ENCODE measurements at regions not wholly inside any gene's neighbourhood (a gene's known extent, or its start where the extent isn't known, plus 50 kb on each side); places are given as distances from the start of the nearest gene placed in this dataset.

DNA sequence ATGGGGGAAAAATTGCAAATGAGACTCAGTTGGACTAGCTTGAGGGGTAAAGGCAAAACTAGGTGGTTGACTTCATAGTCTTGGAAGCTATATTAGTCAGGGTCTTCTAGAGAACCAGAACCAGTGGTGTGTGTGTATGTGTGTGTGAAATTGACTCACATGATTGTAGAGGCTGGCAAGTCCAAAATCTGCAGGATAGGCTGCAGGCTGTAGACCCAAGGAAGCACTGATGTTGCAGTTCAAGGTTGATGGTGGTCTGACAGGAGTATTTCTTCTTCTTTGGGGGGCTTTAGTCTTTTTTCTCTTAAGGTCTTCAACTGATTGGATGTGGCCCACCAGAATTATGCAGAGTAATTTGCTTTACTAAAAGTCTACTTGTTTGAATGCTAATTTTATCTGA is 217.4 kb downstream of the MANEA start (continued):
- TF ChIP-seq, protein P1, sequence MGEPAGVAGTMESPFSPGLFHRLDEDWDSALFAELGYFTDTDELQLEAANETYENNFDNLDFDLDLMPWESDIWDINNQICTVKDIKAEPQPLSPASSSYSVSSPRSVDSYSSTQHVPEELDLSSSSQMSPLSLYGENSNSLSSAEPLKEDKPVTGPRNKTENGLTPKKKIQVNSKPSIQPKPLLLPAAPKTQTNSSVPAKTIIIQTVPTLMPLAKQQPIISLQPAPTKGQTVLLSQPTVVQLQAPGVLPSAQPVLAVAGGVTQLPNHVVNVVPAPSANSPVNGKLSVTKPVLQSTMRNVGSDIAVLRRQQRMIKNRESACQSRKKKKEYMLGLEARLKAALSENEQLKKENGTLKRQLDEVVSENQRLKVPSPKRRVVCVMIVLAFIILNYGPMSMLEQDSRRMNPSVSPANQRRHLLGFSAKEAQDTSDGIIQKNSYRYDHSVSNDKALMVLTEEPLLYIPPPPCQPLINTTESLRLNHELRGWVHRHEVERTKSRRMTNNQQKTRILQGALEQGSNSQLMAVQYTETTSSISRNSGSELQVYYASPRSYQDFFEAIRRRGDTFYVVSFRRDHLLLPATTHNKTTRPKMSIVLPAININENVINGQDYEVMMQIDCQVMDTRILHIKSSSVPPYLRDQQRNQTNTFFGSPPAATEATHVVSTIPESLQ (CRISPR knock-in tag; IDR thresholded peaks at IDR 0.05) = no peak
- TF ChIP-seq ZNF121 (CRISPR knock-in tag; IDR thresholded peaks at IDR 0.05) = no peak
- TF ChIP-seq, protein P2, sequence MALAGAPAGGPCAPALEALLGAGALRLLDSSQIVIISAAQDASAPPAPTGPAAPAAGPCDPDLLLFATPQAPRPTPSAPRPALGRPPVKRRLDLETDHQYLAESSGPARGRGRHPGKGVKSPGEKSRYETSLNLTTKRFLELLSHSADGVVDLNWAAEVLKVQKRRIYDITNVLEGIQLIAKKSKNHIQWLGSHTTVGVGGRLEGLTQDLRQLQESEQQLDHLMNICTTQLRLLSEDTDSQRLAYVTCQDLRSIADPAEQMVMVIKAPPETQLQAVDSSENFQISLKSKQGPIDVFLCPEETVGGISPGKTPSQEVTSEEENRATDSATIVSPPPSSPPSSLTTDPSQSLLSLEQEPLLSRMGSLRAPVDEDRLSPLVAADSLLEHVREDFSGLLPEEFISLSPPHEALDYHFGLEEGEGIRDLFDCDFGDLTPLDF (CRISPR knock-in tag; IDR thresholded peaks at IDR 0.05) = no peak
- no peak for TF ChIP-seq MYBL2 (CRISPR knock-in tag; IDR thresholded peaks at IDR 0.05)
- no peak for TF ChIP-seq TEAD4 (CRISPR knock-in tag; IDR thresholded peaks at IDR 0.05)
- no peak for TF ChIP-seq NR2C2 (CRISPR knock-in tag; IDR thresholded peaks at IDR 0.05)

DNA sequence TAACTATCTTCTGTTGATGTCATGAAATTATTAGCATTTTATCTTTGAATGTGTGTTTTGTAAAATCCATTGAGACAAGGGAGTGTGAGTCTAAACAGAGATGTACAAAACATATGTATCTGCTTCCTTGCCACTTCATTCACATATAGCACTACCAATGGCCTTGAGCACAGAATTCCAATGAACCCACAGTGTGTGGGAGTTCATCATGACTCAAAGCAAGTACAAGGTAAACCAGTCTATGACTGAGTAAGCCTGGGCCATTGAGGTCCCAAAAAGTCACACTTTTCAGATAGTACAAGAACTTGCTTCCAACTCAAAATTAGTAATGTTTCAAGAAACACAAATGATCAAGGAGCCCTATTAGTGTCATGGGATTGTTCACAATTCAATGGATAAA is 218.6 kb downstream of the MANEA start:
- ChIA-PET POLR2A (no interaction called here), CTCF (no interaction called here)
- H3K4me3 Mint-ChIP-seq = no peak overlapping the region
- ATAC-seq = no peak
- no peaks in the 10 kb centered on the region for H3K4me1 Mint-ChIP-seq
- no peak overlapping the region for H3K27ac Mint-ChIP-seq
- no peak for DNase-seq (ENCODE audit: low spot score)
- H3K9me3 Mint-ChIP-seq = peaks cover 4% of the 10 kb centered on the region; the same call in 1 of the 2 replicates
- H3K36me3 Mint-ChIP-seq = no peaks in the 10 kb centered on the region
- TF ChIP-seq RELA (CRISPR knock-in tag; IDR thresholded peaks at IDR 0.05; ENCODE audit: borderline replicate concordance) (no peak), GTF2I (CRISPR knock-in tag; conservative IDR thresholded peaks at IDR 0.05) (no peak), PRRX2 (CRISPR knock-in tag; IDR thresholded peaks at IDR 0.05) (no peak), MXD4 (CRISPR knock-in tag; IDR thresholded peaks at IDR 0.05; ENCODE audit: borderline replicate concordance) (no peak), FOXK1 (CRISPR knock-in tag; IDR thresholded peaks at IDR 0.05) (no peak), ETV6 (CRISPR knock-in tag; IDR thresholded peaks at IDR 0.05) (no peak), SMAD3 (CRISPR knock-in tag; IDR thresholded peaks at IDR 0.05; ENCODE audit: borderline replicate concordance) (no peak), ZNF263 (CRISPR knock-in tag; IDR thresholded peaks at IDR 0.05; ENCODE audit: low read depth) (no peak), ZNF232 (CRISPR knock-in tag; IDR thresholded peaks at IDR 0.05) (no peak)
- TF ChIP-seq, protein P3, sequence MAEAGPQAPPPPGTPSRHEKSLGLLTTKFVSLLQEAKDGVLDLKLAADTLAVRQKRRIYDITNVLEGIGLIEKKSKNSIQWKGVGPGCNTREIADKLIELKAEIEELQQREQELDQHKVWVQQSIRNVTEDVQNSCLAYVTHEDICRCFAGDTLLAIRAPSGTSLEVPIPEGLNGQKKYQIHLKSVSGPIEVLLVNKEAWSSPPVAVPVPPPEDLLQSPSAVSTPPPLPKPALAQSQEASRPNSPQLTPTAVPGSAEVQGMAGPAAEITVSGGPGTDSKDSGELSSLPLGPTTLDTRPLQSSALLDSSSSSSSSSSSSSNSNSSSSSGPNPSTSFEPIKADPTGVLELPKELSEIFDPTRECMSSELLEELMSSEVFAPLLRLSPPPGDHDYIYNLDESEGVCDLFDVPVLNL (CRISPR knock-in tag; IDR thresholded peaks at IDR 0.05; ENCODE audit: borderline replicate concordance, low read depth) = no peak
- TF ChIP-seq, protein P4, sequence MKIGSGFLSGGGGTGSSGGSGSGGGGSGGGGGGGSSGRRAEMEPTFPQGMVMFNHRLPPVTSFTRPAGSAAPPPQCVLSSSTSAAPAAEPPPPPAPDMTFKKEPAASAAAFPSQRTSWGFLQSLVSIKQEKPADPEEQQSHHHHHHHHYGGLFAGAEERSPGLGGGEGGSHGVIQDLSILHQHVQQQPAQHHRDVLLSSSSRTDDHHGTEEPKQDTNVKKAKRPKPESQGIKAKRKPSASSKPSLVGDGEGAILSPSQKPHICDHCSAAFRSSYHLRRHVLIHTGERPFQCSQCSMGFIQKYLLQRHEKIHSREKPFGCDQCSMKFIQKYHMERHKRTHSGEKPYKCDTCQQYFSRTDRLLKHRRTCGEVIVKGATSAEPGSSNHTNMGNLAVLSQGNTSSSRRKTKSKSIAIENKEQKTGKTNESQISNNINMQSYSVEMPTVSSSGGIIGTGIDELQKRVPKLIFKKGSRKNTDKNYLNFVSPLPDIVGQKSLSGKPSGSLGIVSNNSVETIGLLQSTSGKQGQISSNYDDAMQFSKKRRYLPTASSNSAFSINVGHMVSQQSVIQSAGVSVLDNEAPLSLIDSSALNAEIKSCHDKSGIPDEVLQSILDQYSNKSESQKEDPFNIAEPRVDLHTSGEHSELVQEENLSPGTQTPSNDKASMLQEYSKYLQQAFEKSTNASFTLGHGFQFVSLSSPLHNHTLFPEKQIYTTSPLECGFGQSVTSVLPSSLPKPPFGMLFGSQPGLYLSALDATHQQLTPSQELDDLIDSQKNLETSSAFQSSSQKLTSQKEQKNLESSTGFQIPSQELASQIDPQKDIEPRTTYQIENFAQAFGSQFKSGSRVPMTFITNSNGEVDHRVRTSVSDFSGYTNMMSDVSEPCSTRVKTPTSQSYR (CRISPR knock-in tag; IDR thresholded peaks at IDR 0.05) = no peak
- TF ChIP-seq, protein P5, sequence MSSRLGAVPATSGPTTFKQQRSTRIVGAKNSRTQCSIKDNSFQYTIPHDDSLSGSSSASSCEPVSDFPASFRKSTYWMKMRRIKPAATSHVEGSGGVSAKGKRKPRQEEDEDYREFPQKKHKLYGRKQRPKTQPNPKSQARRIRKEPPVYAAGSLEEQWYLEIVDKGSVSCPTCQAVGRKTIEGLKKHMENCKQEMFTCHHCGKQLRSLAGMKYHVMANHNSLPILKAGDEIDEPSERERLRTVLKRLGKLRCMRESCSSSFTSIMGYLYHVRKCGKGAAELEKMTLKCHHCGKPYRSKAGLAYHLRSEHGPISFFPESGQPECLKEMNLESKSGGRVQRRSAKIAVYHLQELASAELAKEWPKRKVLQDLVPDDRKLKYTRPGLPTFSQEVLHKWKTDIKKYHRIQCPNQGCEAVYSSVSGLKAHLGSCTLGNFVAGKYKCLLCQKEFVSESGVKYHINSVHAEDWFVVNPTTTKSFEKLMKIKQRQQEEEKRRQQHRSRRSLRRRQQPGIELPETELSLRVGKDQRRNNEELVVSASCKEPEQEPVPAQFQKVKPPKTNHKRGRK (CRISPR knock-in tag; IDR thresholded peaks at IDR 0.05; ENCODE audit: borderline replicate concordance) = no peak
- TF ChIP-seq, protein P6, sequence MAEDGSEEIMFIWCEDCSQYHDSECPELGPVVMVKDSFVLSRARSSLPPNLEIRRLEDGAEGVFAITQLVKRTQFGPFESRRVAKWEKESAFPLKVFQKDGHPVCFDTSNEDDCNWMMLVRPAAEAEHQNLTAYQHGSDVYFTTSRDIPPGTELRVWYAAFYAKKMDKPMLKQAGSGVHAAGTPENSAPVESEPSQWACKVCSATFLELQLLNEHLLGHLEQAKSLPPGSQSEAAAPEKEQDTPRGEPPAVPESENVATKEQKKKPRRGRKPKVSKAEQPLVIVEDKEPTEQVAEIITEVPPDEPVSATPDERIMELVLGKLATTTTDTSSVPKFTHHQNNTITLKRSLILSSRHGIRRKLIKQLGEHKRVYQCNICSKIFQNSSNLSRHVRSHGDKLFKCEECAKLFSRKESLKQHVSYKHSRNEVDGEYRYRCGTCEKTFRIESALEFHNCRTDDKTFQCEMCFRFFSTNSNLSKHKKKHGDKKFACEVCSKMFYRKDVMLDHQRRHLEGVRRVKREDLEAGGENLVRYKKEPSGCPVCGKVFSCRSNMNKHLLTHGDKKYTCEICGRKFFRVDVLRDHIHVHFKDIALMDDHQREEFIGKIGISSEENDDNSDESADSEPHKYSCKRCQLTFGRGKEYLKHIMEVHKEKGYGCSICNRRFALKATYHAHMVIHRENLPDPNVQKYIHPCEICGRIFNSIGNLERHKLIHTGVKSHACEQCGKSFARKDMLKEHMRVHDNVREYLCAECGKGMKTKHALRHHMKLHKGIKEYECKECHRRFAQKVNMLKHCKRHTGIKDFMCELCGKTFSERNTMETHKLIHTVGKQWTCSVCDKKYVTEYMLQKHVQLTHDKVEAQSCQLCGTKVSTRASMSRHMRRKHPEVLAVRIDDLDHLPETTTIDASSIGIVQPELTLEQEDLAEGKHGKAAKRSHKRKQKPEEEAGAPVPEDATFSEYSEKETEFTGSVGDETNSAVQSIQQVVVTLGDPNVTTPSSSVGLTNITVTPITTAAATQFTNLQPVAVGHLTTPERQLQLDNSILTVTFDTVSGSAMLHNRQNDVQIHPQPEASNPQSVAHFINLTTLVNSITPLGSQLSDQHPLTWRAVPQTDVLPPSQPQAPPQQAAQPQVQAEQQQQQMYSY (CRISPR knock-in tag; IDR thresholded peaks at IDR 0.05) = no peak
- TF ChIP-seq, protein P7, sequence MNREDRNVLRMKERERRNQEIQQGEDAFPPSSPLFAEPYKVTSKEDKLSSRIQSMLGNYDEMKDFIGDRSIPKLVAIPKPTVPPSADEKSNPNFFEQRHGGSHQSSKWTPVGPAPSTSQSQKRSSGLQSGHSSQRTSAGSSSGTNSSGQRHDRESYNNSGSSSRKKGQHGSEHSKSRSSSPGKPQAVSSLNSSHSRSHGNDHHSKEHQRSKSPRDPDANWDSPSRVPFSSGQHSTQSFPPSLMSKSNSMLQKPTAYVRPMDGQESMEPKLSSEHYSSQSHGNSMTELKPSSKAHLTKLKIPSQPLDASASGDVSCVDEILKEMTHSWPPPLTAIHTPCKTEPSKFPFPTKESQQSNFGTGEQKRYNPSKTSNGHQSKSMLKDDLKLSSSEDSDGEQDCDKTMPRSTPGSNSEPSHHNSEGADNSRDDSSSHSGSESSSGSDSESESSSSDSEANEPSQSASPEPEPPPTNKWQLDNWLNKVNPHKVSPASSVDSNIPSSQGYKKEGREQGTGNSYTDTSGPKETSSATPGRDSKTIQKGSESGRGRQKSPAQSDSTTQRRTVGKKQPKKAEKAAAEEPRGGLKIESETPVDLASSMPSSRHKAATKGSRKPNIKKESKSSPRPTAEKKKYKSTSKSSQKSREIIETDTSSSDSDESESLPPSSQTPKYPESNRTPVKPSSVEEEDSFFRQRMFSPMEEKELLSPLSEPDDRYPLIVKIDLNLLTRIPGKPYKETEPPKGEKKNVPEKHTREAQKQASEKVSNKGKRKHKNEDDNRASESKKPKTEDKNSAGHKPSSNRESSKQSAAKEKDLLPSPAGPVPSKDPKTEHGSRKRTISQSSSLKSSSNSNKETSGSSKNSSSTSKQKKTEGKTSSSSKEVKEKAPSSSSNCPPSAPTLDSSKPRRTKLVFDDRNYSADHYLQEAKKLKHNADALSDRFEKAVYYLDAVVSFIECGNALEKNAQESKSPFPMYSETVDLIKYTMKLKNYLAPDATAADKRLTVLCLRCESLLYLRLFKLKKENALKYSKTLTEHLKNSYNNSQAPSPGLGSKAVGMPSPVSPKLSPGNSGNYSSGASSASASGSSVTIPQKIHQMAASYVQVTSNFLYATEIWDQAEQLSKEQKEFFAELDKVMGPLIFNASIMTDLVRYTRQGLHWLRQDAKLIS (CRISPR knock-in tag; IDR thresholded peaks at IDR 0.05; ENCODE audit: borderline replicate concordance) = no peak
- H3K27me3 Mint-ChIP-seq (ENCODE audit: low read depth) = peaks cover 86% of the 10 kb centered on the region
